ENCODE measurements at regions not wholly inside any gene's neighbourhood (a gene's known extent, or its start where the extent isn't known, plus 50 kb on each side); places are given as distances from the start of the nearest gene placed in this dataset.

- TF ChIP-seq, protein P1, sequence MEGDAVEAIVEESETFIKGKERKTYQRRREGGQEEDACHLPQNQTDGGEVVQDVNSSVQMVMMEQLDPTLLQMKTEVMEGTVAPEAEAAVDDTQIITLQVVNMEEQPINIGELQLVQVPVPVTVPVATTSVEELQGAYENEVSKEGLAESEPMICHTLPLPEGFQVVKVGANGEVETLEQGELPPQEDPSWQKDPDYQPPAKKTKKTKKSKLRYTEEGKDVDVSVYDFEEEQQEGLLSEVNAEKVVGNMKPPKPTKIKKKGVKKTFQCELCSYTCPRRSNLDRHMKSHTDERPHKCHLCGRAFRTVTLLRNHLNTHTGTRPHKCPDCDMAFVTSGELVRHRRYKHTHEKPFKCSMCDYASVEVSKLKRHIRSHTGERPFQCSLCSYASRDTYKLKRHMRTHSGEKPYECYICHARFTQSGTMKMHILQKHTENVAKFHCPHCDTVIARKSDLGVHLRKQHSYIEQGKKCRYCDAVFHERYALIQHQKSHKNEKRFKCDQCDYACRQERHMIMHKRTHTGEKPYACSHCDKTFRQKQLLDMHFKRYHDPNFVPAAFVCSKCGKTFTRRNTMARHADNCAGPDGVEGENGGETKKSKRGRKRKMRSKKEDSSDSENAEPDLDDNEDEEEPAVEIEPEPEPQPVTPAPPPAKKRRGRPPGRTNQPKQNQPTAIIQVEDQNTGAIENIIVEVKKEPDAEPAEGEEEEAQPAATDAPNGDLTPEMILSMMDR (conservative IDR thresholded peaks at IDR 0.05; ENCODE audit: low read length), result no peak
- TF ChIP-seq EZH2phosphoT487 (IDR thresholded peaks at IDR 0.05; ENCODE audit: borderline replicate concordance), result no peak
Measured at GRCh38 chr20:48489656-48490055, 338.1 kb downstream of the PREX1 start.
